Stimulated activated CD4-positive, alpha-beta T cell treated with anti-CD3 and anti-CD28 coated beads, Interleukin-1b, Interleukin-23, amount 100 ng/mL, for 4 hours (primary cell): ENCODE measurements at regions not wholly inside any gene's neighbourhood (a gene's known extent, or its start where the extent isn't known, plus 50 kb on each side); places are given as distances from the start of the nearest gene placed in this dataset.

Source experiments
- DNase-seq, 2 donors: peaks; one replicate each; pipeline ENCODE4 v3.0.0-alpha.2; 2020; ENCODE audit warnings: low read depth in 2 of 2

GRCh38 chr14:76664790-76665189, 96.5 kb upstream of the VASH1 start:
- no peak for DNase-seq

GRCh38 chr14:76666746-76667145, 94.5 kb upstream of the VASH1 start:
- no peak for DNase-seq

GRCh38 chr14:76669770-76670169, 91.5 kb upstream of the VASH1 start:
- DNase-seq, result no peak

GRCh38 chr14:76672123-76672522, 89.1 kb upstream of the VASH1 start:
- DNase-seq, result no peak

- no peak for DNase-seq
Observed at GRCh38 chr14:76673261-76673660, 88.0 kb upstream of the VASH1 start.

GRCh38 chr14:76675046-76675445, 86.2 kb upstream of the VASH1 start:
- DNase-seq, result no peak

GRCh38 chr14:76676539-76676938, 84.7 kb upstream of the VASH1 start:
- DNase-seq, result no peak

- DNase-seq, result no peak
Observed at GRCh38 chr14:76677534-76678145, 83.6 kb upstream of the VASH1 start.

- no peak for DNase-seq
Observed at GRCh38 chr14:76678244-76678800, 82.9 kb upstream of the VASH1 start.

- DNase-seq, result no peak
Observed at GRCh38 chr14:76682367-76682766, 78.9 kb upstream of the VASH1 start.

GRCh38 chr14:76686646-76687045, 74.6 kb upstream of the VASH1 start:
- no peak for DNase-seq

GRCh38 chr14:76687611-76688382, 73.5 kb upstream of the VASH1 start:
- DNase-seq, result no peak

- no peak for DNase-seq
Observed at GRCh38 chr14:76688383-76688671, 72.9 kb upstream of the VASH1 start.

- no peak for DNase-seq
Observed at GRCh38 chr14:76690502-76691105, 70.7 kb upstream of the VASH1 start.

GRCh38 chr14:76694106-76694505, 67.2 kb upstream of the VASH1 start:
- no peak for DNase-seq

- no peak for DNase-seq
Observed at GRCh38 chr14:76695263-76695920, 65.9 kb upstream of the VASH1 start.

- no peak for DNase-seq
Observed at GRCh38 chr14:76696361-76696760, 64.9 kb upstream of the VASH1 start.

- no peak for DNase-seq
Observed at GRCh38 chr14:76696791-76697190, 64.5 kb upstream of the VASH1 start.

- DNase-seq, result no peak
Observed at GRCh38 chr14:76697246-76697905, 63.9 kb upstream of the VASH1 start.

- no peak for DNase-seq
Observed at GRCh38 chr14:76698191-76698590, 63.1 kb upstream of the VASH1 start.

- DNase-seq, result no peak
Observed at GRCh38 chr14:76698631-76699030, 62.6 kb upstream of the VASH1 start.
